Neutrophil (primary cell): ENCODE measurements at regions not wholly inside any gene's neighbourhood (a gene's known extent, or its start where the extent isn't known, plus 50 kb on each side); places are given as distances from the start of the nearest gene placed in this dataset.

Source experiments
- H3K27ac ChIP-seq: fragments of 200-600 bp; sonication (generic); 2 replicates; pipeline ENCODE4 v1.5.1; 2016; ENCODE audit warnings: mild to moderate bottlenecking, moderate library complexity
- H3K27me3 ChIP-seq: fragments of 200-600 bp; sonication (generic); 2 replicates; pipeline ENCODE4 v1.6.0; 2016; ENCODE audit warnings: mild to moderate bottlenecking
- H3K36me3 ChIP-seq: fragments of 200-600 bp; sonication (generic); 2 replicates; pipeline ENCODE4 v1.5.1; 2017
- H3K4me1 ChIP-seq, 2 experiments: fragments of 200-600 bp in 1 of 2; sonication (generic) in 1 of 2; 1 replicate in 1 of 2; 2 replicates in 1 of 2; pipeline versions ENCODE4 v1.5.1 to v1.6.1; 2013 to 2016; ENCODE audit warnings: low read depth in 1 of 2, low read length in 1 of 2, mild to moderate bottlenecking in 1 of 2, moderate library complexity in 1 of 2; ENCODE audit not compliant: control insufficient read depth in 1 of 2, insufficient read depth in 1 of 2
- H3K4me3 ChIP-seq, 2 experiments: fragments of 200-600 bp in 1 of 2; sonication (generic) in 1 of 2; 1 replicate in 1 of 2; 2 replicates in 1 of 2; pipeline ENCODE4 v1.5.1; 2013 to 2016; ENCODE audit warnings: low read depth in 1 of 2, low read length in 1 of 2, mild to moderate bottlenecking in 1 of 2, moderate library complexity in 1 of 2
- H3K9me3 ChIP-seq: fragments of 200-600 bp; sonication (generic); 2 replicates; pipeline ENCODE4 v1.5.1; 2016
- TF ChIP-seq, protein P1 (sequence below): fragments of 200-600 bp; sonication (generic); IDR thresholded peaks from 2 replicates; pipeline ENCODE4 v1.5.1; 2016; ENCODE audit warnings: antibody characterized with exemption

DNA sequence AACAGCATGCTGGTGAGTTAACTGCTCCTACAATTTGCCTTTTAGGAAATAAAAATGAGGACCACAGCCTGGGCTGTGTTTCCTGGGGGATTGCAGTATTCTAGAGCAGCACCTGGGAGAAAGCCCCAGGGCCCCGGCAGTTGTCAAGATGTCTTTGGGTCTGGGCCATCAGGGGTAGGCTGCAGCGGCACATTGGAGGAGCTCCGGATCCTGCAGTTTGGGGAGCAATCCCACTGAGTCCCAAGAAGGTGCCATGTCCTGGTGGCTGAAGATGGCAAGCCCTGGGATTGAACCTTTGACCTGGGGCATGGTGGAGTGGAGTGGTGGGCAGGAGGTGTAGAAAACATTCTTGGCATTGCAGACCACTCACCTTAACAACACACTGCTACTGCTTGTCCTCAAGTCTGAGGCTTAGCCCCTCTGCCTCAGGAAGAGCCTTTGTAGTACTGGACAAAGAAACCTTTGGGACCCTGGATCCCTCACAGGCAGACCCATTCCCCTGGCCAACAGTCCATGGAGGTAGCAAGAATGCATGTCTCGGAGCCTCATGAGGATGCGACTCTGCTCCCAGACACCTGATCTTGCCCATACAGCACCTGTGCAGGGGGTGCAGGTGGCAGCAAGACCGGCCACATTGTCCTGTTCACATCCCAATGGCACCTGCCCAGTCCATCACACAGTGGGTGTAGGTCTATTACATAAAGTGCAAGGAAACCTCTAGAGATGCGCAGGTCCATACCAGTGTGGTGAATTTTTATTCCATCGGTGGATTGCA, 159.1 kb upstream of the IRX2 start:
- H3K9me3 ChIP-seq = no peaks in the 10 kb centered on the region
- no peaks in the 10 kb centered on the region for H3K36me3 ChIP-seq
- TF ChIP-seq, protein P1, sequence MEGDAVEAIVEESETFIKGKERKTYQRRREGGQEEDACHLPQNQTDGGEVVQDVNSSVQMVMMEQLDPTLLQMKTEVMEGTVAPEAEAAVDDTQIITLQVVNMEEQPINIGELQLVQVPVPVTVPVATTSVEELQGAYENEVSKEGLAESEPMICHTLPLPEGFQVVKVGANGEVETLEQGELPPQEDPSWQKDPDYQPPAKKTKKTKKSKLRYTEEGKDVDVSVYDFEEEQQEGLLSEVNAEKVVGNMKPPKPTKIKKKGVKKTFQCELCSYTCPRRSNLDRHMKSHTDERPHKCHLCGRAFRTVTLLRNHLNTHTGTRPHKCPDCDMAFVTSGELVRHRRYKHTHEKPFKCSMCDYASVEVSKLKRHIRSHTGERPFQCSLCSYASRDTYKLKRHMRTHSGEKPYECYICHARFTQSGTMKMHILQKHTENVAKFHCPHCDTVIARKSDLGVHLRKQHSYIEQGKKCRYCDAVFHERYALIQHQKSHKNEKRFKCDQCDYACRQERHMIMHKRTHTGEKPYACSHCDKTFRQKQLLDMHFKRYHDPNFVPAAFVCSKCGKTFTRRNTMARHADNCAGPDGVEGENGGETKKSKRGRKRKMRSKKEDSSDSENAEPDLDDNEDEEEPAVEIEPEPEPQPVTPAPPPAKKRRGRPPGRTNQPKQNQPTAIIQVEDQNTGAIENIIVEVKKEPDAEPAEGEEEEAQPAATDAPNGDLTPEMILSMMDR = no peak
- no peak overlapping the region for H3K27ac ChIP-seq
- H3K4me1 ChIP-seq = no peaks in the 10 kb centered on the region
- no peaks in the 10 kb centered on the region for H3K27me3 ChIP-seq
- H3K4me3 ChIP-seq = no peak overlapping the region

DNA sequence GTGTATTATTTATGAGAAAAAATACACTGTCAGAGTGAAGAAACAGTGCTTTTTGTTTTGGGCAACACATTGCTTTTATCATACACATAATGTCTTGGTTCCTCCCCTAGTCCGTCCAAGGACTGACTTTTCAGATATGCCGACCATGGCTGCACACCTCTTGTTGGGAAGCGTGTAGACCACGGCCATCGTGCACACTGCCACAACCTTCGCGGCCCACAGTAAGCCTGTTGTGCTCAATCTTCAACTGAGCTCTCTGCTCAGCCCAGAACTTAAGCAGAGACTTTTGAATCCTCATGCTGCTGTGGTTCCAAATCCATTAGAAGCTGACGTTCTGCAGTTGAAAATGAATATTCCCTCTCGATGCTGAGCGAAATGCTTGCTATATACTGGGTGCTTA, 157.6 kb upstream of the IRX2 start:
- H3K9me3 ChIP-seq = no peaks in the 10 kb centered on the region
- H3K27ac ChIP-seq = no peak overlapping the region
- TF ChIP-seq, protein P1 = no peak
- no peaks in the 10 kb centered on the region for H3K27me3 ChIP-seq
- H3K4me1 ChIP-seq = no peaks in the 10 kb centered on the region
- H3K36me3 ChIP-seq = no peaks in the 10 kb centered on the region
- H3K4me3 ChIP-seq = no peak overlapping the region

DNA sequence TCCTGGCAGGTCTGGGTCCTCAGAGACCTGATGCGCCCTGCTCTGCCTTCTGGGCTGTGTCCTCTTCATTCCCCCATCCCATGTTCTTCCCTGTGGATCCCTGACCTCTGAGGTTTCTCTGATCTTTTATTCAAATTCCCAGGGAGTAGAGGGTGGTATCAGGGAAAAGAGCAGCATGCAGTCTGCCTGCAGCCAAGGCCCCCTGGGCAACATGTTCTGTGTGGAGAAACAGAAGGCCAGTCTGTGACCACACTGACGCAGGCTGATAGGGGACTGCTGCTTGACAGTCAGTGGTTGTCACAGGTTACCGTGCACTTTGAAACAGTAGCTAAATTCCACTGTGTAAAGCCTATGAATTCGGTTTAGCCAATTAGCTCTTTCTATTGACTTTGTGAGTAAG, 156.6 kb upstream of the IRX2 start:
- Histone ChIP-seq H3K27ac (no peak overlapping the region), H3K36me3 (no peaks in the 10 kb centered on the region), H3K4me3 (no peak overlapping the region), H3K4me1 (no peaks in the 10 kb centered on the region), H3K9me3 (no peaks in the 10 kb centered on the region), H3K27me3 (no peaks in the 10 kb centered on the region)
- TF ChIP-seq, protein P1 = no peak

DNA sequence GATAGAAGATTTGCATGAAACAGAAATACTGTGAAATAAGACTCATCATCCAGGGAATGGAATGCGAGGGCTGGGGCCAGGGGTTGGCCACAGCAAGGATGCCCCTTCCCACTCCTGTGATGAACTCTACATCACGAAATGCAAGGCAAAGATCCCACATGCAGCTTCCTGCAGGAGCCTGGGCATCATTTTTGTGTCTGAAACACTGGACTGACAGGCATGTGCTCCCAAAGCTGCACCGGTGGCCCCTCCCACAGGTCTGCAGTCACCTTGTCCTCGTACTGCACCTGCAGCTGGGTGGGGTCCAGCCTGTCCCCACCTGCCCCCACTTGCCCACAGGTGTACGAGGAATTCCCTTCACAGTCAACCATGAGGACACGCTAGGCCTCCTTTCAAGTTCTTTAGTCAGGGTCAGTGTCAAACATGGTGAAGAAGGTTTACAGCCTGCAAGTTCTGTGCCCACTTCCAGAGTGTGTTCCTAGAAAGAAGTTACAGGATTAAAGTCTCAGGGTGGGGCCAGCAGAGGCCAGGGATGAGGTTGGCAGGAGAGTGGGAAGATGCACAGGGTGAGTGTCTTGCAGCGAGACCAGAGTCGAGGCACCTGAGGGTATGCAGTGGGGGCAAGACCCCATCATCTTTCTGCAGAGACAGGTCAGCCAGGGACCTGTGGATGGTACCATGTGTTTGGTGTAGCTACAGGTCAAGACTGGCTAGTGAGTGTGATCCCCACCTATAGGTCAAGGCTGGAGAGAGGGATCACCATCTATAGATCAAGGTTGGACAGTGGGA, 155.0 kb upstream of the IRX2 start:
- TF ChIP-seq, protein P1 = no peak
- Histone ChIP-seq H3K4me1 (no peaks in the 10 kb centered on the region), H3K9me3 (no peaks in the 10 kb centered on the region), H3K27ac (no peak overlapping the region), H3K27me3 (no peaks in the 10 kb centered on the region), H3K4me3 (no peak overlapping the region), H3K36me3 (no peaks in the 10 kb centered on the region)

DNA sequence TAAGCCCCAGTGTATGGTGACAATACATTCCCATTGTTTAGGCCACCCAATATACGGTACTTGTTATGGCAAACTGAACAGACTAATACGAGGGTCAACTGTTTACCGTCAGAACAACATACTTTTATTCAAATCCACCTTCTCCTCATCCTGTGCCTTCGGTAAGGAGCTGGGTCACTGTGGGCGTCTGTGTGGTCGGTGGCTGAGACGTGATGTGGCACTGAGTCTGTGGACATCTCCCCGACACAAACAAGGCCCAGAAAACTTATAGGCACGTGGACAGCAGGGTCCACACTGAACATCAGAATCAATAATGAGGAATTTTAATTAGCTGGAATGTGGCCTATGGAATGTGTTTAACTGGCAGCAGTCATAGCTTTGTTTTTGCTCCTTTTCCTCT, 154.3 kb upstream of the IRX2 start:
- H3K36me3 ChIP-seq = no peaks in the 10 kb centered on the region
- H3K9me3 ChIP-seq = no peaks in the 10 kb centered on the region
- TF ChIP-seq, protein P1 = no peak
- H3K4me1 ChIP-seq = no peaks in the 10 kb centered on the region
- no peak overlapping the region for H3K4me3 ChIP-seq
- H3K27ac ChIP-seq = no peak overlapping the region
- H3K27me3 ChIP-seq = no peaks in the 10 kb centered on the region
